ENCODE measurements at regions not wholly inside any gene's neighbourhood (a gene's known extent, or its start where the extent isn't known, plus 50 kb on each side); places are given as distances from the start of the nearest gene placed in this dataset.

DNA sequence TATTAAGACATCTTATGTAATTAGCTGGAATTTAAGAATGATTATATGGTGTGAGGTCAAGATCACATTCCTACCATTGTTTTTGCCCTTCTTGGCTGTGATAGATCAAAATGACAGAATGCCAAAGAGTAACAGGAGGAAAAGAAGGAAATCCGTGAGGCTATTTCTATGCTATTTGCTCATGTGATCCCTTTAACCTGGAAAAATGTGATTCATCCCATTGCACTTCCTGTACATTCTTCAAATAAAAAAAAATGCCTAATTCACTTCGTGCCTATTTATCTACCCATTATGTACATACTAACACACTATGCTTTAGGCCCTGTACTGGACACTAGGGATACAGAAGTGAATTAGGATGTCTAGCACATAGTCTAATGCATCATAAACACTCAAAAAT lies 154.1 kb upstream of the PAPPA start:
- TF ChIP-seq, protein P1, sequence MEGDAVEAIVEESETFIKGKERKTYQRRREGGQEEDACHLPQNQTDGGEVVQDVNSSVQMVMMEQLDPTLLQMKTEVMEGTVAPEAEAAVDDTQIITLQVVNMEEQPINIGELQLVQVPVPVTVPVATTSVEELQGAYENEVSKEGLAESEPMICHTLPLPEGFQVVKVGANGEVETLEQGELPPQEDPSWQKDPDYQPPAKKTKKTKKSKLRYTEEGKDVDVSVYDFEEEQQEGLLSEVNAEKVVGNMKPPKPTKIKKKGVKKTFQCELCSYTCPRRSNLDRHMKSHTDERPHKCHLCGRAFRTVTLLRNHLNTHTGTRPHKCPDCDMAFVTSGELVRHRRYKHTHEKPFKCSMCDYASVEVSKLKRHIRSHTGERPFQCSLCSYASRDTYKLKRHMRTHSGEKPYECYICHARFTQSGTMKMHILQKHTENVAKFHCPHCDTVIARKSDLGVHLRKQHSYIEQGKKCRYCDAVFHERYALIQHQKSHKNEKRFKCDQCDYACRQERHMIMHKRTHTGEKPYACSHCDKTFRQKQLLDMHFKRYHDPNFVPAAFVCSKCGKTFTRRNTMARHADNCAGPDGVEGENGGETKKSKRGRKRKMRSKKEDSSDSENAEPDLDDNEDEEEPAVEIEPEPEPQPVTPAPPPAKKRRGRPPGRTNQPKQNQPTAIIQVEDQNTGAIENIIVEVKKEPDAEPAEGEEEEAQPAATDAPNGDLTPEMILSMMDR (IDR thresholded peaks at IDR 0.05; ENCODE audit: poor library complexity), result no peak
- TF ChIP-seq EZH2phosphoT487 (IDR thresholded peaks at IDR 0.05; ENCODE audit: low read depth, severe bottlenecking, unreplicated experiment), result no peak
- TF ChIP-seq EZH2 (IDR thresholded peaks at IDR 0.05; ENCODE audit: borderline replicate concordance), result no peak
